ENCODE measurements at regions not wholly inside any gene's neighbourhood (a gene's known extent, or its start where the extent isn't known, plus 50 kb on each side); places are given as distances from the start of the nearest gene placed in this dataset.

- TF ChIP-seq, protein P1, sequence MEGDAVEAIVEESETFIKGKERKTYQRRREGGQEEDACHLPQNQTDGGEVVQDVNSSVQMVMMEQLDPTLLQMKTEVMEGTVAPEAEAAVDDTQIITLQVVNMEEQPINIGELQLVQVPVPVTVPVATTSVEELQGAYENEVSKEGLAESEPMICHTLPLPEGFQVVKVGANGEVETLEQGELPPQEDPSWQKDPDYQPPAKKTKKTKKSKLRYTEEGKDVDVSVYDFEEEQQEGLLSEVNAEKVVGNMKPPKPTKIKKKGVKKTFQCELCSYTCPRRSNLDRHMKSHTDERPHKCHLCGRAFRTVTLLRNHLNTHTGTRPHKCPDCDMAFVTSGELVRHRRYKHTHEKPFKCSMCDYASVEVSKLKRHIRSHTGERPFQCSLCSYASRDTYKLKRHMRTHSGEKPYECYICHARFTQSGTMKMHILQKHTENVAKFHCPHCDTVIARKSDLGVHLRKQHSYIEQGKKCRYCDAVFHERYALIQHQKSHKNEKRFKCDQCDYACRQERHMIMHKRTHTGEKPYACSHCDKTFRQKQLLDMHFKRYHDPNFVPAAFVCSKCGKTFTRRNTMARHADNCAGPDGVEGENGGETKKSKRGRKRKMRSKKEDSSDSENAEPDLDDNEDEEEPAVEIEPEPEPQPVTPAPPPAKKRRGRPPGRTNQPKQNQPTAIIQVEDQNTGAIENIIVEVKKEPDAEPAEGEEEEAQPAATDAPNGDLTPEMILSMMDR (conservative IDR thresholded peaks at IDR 0.05; ENCODE audit: low read length), result no peak
- TF ChIP-seq EZH2phosphoT487 (IDR thresholded peaks at IDR 0.05; ENCODE audit: borderline replicate concordance), result no peak
Observed at GRCh38 chr9:118946669-118947068, 422.6 kb downstream of the BRINP1 start.
